ENCODE measurements at regions not wholly inside any gene's neighbourhood (a gene's known extent, or its start where the extent isn't known, plus 50 kb on each side); places are given as distances from the start of the nearest gene placed in this dataset.

DNA sequence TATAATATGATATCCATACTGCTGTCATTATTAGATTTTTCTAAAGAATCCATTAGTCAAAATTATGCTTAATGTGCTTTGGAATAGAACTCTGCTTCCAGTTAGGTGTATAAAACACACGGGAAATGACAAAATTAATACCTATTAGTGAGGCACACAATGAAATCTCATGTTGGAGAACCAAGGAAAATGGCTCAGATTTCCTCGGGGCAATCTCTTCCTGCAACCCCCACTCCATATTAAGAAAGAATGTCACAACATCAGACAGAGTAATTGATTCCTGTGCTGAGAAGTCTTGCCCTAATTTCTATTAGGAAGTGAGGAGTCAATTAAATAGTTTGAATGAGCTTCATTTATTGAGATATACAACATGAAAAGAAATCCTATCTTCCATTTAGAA, 299.8 kb upstream of the KITLG start:
- H3K9me2 ChIP-seq (replicated peaks; ENCODE audit: control insufficient read depth, low read length) = no peaks in the 10 kb centered on the region
- no peak overlapping the region for H3K27ac ChIP-seq (ENCODE audit: low read depth, low read length)
- H3K79me2 ChIP-seq (ENCODE audit: control insufficient read depth, low read length) = no peaks in the 10 kb centered on the region
- no peak overlapping the region for H3K4me3 ChIP-seq (ENCODE audit: low read length)
- no peak for TF ChIP-seq EZH2phosphoT487 (IDR thresholded peaks at IDR 0.05; ENCODE audit: borderline replicate concordance, low read length)
- TF ChIP-seq, protein P1, sequence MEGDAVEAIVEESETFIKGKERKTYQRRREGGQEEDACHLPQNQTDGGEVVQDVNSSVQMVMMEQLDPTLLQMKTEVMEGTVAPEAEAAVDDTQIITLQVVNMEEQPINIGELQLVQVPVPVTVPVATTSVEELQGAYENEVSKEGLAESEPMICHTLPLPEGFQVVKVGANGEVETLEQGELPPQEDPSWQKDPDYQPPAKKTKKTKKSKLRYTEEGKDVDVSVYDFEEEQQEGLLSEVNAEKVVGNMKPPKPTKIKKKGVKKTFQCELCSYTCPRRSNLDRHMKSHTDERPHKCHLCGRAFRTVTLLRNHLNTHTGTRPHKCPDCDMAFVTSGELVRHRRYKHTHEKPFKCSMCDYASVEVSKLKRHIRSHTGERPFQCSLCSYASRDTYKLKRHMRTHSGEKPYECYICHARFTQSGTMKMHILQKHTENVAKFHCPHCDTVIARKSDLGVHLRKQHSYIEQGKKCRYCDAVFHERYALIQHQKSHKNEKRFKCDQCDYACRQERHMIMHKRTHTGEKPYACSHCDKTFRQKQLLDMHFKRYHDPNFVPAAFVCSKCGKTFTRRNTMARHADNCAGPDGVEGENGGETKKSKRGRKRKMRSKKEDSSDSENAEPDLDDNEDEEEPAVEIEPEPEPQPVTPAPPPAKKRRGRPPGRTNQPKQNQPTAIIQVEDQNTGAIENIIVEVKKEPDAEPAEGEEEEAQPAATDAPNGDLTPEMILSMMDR (IDR thresholded peaks at IDR 0.05; ENCODE audit: low read depth, low read length, poor library complexity, severe bottlenecking) = no peak
- H3K36me3 ChIP-seq (ENCODE audit: control insufficient read depth, low read length) = no peaks in the 10 kb centered on the region
- H3K9me3 ChIP-seq (ENCODE audit: control insufficient read depth, insufficient read depth, low read length) = no peaks in the 10 kb centered on the region
- no peaks in the 10 kb centered on the region for H3K4me1 ChIP-seq (ENCODE audit: control insufficient read depth, low read length)
- no peaks in the 10 kb centered on the region for H3F3A ChIP-seq (ENCODE audit: control insufficient read depth, insufficient read depth)
- no peaks in the 10 kb centered on the region for H3K27me3 ChIP-seq (ENCODE audit: control insufficient read depth, low read length)
- H4K20me1 ChIP-seq (ENCODE audit: control insufficient read depth, insufficient read depth, low read depth, low read length) = no peaks in the 10 kb centered on the region
- H3K4me2 ChIP-seq (ENCODE audit: low read length) = no peak overlapping the region

DNA sequence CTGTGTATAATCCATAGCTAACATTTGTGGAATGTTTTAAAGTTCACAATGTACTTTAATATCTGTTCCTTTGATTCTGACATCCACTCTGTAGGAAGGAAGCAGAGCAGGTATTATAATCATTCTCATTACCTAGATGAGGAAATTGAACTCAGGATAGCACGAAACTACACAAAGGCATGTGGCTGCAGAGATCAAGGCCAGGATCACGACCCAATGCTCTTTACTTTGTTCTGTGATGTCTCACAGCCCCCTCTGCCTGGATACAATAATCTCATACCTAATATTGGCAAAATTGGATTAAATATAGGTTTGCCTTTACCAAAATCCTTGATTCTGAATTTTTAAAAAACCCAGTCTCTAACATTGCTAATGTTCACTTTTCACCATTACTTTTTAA, 298.0 kb upstream of the KITLG start:
- no peaks in the 10 kb centered on the region for H3K9me2 ChIP-seq (replicated peaks; ENCODE audit: control insufficient read depth, low read length)
- no peaks in the 10 kb centered on the region for H3K4me1 ChIP-seq (ENCODE audit: control insufficient read depth, low read length)
- TF ChIP-seq, protein P1 (IDR thresholded peaks at IDR 0.05; ENCODE audit: low read depth, low read length, poor library complexity, severe bottlenecking) = no peak
- no peak for TF ChIP-seq EZH2phosphoT487 (IDR thresholded peaks at IDR 0.05; ENCODE audit: borderline replicate concordance, low read length)
- no peaks in the 10 kb centered on the region for H3K9me3 ChIP-seq (ENCODE audit: control insufficient read depth, insufficient read depth, low read length)
- H3F3A ChIP-seq (ENCODE audit: control insufficient read depth, insufficient read depth) = no peaks in the 10 kb centered on the region
- H3K4me2 ChIP-seq (ENCODE audit: low read length) = no peak overlapping the region
- H4K20me1 ChIP-seq (ENCODE audit: control insufficient read depth, insufficient read depth, low read depth, low read length) = no peaks in the 10 kb centered on the region
- no peaks in the 10 kb centered on the region for H3K36me3 ChIP-seq (ENCODE audit: control insufficient read depth, low read length)
- no peak overlapping the region for H3K4me3 ChIP-seq (ENCODE audit: low read length)
- H3K79me2 ChIP-seq (ENCODE audit: control insufficient read depth, low read length) = no peaks in the 10 kb centered on the region
- no peaks in the 10 kb centered on the region for H3K27me3 ChIP-seq (ENCODE audit: control insufficient read depth, low read length)
- no peak overlapping the region for H3K27ac ChIP-seq (ENCODE audit: low read depth, low read length)

DNA sequence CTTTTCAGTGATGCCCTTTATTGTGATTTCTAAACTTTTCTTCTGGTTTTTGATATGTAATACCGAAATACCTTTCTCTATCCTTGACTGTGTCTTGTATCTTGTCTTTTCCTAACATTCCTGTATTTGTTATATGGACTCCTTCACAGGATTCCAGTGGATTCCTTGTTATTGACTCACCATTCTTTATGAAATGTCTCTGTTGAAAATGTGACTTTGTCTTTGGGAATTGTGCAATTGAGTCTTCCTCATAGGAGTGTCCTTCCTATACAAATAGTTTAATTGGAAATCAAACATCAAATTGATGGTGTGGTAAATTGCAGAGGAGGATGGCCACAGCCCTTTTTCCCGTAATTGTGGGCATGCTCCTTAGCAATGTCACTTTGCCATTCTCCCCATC, 296.6 kb upstream of the KITLG start:
- no peak overlapping the region for H3K27ac ChIP-seq (ENCODE audit: low read depth, low read length)
- no peaks in the 10 kb centered on the region for H3K4me1 ChIP-seq (ENCODE audit: control insufficient read depth, low read length)
- H3K79me2 ChIP-seq (ENCODE audit: control insufficient read depth, low read length) = no peaks in the 10 kb centered on the region
- no peaks in the 10 kb centered on the region for H3F3A ChIP-seq (ENCODE audit: control insufficient read depth, insufficient read depth)
- no peaks in the 10 kb centered on the region for H3K9me3 ChIP-seq (ENCODE audit: control insufficient read depth, insufficient read depth, low read length)
- H3K4me2 ChIP-seq (ENCODE audit: low read length) = no peak overlapping the region
- H3K9me2 ChIP-seq (replicated peaks; ENCODE audit: control insufficient read depth, low read length) = no peaks in the 10 kb centered on the region
- H3K36me3 ChIP-seq (ENCODE audit: control insufficient read depth, low read length) = no peaks in the 10 kb centered on the region
- H3K27me3 ChIP-seq (ENCODE audit: control insufficient read depth, low read length) = no peaks in the 10 kb centered on the region
- no peak overlapping the region for H3K4me3 ChIP-seq (ENCODE audit: low read length)
- no peaks in the 10 kb centered on the region for H4K20me1 ChIP-seq (ENCODE audit: control insufficient read depth, insufficient read depth, low read depth, low read length)
- TF ChIP-seq EZH2phosphoT487 (IDR thresholded peaks at IDR 0.05; ENCODE audit: borderline replicate concordance, low read length) = no peak
- TF ChIP-seq, protein P1 (IDR thresholded peaks at IDR 0.05; ENCODE audit: low read depth, low read length, poor library complexity, severe bottlenecking) = no peak

Measured in DOHH2 (cell line).